ENCODE measurements at regions not wholly inside any gene's neighbourhood (a gene's known extent, or its start where the extent isn't known, plus 50 kb on each side); places are given as distances from the start of the nearest gene placed in this dataset.

DNA sequence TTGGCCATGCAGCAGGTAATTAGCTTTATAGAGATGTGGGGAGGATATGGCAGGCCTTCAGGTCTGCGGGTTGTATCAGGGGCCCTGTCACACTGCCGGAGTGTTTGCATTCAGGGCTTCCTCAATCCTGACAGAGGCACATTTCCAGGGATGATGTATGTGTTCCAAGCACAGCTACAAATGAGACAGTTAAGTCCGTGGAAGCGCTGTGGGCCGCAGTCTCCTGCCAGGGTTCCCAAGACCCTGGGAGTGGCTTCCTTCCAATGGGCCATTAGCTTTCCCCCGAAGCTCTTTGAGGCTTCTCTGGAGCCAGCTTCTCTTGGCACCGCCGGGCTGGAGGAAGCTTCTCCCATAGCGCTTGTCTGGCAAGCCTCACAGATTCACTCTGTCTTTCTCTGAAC, 1524.7 kb upstream of the TMEM132C start:
- no peak for DNase-seq

DNA sequence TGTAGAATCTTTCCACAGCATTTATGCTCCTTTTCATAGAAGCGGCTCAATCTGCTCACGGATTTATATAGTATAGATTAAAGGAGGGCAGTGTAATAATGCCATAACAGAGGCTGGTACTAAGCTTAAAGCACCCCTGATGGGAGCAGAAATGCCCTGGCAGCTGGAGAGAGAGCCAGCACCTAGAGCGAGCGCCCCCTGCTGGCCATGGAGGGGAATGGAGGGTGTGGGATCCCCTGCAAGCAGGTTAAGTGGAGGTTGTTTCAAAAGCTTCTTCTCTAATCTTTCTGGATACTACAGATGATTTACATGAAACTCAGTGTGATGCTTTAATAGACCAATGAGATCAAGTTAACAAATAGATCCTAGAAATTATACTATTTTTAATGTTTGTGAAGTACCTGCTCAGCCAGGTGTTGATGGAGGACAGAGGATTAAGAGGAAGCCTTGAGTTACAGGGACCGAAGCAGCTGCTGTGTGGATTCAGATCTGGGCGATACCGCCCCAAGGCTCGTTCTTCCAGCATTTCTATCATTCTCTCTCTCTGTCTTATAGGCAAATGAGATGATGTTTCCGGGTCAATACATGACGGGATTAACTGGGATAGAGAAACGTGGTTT, 1519.3 kb upstream of the TMEM132C start:
- peak; percentile 57 for DNase-seq

DNA sequence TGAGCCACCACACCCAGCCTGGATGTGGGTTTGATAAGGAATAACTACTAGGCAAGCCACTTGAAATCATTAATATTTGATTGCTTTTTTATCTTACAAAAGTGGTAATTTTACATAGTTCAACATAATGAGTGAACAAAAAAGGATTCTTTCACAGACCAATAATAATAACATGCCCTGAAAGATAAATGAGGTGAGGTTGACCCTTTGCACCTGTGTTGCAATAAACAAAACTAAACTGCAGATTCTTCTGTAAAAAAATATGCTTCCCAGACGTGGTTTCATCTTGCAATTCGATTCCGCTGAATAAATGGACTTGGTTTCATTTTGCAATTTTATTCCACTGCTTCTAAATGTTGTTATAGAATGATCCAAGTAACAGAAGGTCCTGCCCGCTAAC, 1514.9 kb upstream of the TMEM132C start:
- no peak for DNase-seq

DNA sequence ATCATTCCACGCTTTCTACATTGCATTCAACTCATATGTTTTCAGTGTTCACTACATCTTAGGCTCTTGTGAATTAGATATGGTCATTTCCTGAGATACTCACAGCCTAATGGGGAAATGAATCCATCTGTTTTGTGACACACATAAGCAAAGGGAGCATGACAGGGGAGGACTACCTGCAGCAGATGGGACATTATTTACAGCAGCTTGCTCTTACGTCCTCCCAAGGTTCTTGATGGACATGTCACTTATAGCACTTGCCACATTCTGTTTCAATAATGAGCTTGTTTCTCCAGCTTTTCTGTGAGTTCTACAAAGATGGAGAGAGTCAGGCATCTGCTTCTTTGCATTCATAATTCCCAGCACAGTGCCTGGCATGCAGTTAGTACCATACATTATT, 1509.6 kb upstream of the TMEM132C start:
- DNase-seq = no peak

DNA sequence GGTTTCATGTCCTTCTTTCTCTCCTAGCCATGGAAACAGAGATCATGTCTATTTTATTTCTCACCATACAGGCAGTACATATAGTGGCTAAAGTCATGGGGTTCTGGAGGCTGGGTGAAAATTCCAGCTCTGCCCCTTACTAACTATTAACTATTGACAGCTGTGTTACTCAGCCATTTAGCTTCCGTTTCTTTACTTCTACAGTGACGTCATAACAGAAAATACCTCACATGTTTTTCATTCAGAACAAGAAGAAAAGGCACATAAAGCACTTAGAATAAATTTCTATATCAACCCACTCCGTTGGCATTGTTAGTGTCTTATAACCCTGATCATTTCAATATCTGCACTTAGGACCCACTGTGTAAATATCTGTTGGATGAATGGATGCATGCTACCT, 1506.9 kb upstream of the TMEM132C start:
- DNase-seq = no peak

DNA sequence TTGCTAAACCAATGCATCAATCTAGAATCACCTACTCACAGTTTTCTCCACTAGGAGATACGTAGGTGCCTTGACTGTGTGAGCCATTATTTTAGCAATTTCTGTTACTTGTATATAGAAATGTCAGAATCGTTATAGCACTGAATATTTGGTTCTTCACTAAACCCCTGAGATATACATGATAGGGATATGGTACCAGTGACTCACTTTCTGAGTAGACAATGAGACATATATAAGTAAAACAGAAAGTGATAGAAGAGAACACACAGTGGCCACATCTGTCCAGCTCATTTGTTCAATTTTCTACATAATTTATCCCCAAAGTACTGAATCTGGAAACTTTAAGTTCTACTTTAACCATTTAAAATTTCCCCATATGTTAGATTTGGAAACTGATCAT, 1505.5 kb upstream of the TMEM132C start:
- DNase-seq = no peak

DNA sequence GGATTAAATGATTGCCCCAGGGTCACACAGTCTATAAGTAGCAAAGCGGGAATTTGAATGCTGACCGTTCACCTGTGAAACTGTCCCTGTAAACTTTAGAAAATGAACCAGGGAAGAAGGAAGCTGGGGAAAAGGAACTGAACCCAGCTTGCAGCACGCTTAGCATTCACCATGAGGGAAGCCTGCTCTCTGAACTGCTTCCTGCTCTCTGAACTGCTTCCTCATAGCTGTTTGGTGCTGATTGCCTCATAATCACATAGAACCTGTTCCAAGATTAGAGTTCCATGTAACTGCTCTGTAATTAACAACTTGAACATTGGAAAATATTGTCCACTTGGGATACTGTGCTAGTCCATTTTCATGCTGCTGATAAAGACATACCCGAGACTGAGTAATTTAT, 1504.8 kb upstream of the TMEM132C start:
- DNase-seq = no peak

DNA sequence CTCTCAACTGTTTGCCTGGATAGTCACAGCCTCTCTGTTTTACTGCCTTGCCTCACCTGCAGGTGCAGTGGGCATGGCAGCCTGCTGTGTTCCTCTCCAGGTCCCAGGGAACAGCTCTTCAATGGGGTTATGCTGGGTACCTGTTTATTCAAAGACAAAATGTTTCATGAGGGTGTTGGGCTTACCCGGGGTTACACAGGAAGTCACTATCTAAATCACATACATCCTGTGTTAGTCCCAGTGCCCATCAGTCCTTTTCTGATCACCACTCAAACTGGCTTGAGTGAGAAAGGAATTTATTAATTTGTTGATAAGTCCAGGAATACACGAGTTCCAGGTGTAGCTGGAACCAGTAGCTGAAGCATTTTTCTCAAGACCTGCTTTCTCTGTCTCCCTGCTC, 1503.6 kb upstream of the TMEM132C start:
- no peak for DNase-seq

DNA sequence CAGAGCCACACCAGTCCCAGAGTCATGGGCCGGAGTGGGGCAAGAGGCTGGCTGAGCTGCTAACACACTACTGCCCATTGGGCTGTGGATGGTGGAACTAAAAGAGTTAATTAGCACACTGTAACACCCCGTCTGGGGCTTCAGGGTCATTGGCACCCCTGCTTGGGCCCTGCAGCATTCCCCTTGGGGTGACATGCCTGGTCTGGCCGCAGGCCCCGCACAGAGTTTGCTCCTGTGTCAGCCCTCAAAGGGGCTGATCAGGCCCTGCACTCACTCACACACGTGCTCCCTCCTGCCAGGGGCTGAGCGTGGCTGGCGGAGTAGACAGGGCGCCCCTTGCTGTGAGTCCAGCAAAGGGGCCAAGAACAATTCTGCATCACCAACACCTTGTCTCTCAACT, 1499.6 kb upstream of the TMEM132C start:
- no peak for DNase-seq

DNA sequence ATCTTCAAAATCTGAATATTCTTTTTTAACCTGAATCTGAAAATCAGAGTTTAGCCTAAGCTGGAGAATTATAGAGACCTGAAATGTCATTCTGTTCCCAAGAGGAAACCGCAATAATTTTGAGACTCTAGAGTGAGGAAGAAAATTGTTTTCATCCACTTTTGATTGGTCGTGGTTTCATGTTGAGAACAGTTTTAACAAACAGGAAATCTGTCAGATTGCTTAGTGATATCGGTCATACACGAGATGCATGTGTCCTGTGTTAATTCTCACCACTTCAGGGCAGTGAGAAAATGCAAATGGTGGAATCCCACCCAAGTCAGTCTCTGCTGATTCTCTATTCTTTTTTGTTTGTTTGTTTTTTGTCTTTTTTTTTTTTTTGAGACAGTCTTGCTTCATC, 1498.5 kb upstream of the TMEM132C start:
- no peak for DNase-seq

DNA sequence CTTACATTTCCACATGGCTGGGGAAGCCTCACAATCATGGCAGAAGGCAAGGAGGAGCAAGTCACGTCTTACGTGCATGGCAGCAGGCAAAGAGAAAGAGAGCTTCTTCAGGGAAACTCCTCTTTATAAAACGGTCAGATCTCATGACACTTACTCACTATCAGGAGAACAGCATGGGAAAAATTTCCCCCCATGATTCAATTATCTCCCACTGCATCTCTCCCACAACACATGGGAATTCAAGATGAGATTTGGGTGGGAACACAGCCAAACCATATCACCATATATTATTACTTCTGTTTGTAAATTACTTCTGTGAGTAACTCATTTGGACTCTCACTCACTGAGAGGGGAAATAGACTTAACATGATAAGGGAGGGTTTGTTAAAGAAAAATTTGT, 1496.8 kb upstream of the TMEM132C start:
- no peak for DNase-seq

DNA sequence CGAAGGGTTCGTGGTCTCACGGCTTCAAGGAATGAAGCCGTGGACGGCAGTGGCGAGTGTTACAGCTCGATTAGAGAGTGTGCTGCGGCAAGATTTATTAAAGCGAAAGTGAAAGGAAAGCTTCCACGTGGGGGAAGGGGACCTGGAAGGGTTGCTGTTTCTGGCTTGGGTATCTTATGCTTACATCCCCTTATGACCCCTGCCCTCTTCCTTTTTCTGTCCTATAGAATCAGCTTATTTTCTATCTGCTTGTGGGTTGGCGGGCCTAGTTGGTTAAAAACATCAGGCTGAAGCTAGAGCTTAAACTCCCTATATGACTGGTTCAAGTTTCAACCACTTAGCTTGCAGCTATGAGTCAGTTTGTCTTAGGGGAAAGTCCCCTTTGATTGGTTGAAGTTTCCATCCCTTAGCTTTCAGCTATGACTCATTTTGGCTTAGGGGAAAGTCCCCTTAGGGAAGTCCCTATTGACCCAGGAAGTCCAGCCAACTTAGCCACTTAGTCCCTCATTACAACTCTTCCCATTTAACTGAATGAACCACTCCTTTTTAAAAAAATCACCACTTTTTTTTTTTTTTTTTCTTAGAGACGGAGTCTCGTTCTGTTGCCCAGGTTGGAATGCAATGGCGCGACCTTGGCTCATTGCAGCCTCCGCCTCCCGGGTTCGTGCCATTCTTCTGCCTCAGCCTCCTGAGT, 1494.7 kb upstream of the TMEM132C start:
- DNase-seq = peak; percentile 49

DNA sequence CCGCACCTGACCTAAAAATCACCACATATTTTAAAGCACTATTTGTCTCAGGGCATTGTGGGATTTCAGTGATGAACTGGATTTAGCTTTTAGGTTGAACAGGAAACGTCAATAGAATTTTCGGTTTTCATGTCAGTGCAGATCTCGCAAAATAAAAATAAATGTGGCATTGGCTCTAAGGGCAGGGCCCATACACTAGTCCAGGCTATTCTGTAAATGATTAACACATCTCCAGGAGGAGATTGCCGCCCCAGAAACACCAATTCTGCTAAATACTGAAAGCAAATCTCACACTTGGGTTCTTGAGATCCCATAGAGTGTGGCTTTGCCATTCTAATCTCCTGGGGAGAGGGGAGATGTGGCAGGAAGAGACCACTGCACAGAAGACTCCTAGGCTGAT, 1494.0 kb upstream of the TMEM132C start:
- no peak for DNase-seq

DNA sequence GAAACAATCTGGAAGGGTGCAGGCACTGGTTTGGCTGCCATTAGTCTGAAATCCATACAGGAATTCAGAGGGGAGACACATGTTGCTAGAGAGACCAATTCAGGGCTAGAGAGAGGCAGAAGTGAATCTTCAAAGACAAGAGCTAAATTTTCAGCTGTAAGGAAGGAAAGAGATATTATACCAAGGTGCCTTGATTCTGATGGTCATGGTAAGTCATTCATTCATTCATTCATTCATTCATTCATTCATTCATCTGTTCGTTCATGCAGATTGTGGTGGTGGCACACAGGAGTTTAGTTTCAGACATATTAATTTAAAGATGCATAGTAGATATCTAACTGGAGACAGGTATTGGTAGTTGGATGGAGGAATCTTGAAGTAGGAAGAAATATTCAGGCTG, 1493.5 kb upstream of the TMEM132C start:
- no peak for DNase-seq

DNA sequence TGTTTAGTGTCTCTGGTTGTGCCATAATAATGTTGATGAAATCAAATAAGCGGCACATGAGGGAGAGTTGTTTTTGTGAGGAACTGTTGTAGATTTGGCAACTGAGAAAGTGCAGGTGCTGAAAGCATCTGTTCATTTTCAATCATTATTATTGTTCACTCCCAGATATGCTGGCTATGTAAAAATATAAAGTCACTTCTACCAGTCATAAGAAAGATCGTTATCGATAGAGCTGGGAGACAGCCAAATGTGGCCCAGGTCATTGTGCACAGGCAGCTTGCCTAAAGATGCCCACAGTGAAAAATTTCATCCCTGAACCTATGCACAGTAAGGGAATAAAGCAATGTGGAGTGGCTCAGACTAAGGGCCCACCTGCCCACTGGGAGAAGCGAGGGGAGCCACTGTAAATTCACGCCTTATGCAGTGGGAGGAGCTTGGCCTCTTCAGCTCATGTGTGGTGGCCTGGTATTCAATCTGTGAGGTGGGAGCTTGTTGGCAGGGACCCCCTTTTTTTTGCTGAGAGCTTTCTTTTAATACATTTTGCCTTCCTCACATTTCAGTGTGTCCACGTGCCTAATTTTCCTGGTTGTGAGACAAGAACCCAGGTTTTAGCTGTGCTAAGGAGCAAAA, 1490.8 kb upstream of the TMEM132C start:
- DNase-seq = no peak

DNA sequence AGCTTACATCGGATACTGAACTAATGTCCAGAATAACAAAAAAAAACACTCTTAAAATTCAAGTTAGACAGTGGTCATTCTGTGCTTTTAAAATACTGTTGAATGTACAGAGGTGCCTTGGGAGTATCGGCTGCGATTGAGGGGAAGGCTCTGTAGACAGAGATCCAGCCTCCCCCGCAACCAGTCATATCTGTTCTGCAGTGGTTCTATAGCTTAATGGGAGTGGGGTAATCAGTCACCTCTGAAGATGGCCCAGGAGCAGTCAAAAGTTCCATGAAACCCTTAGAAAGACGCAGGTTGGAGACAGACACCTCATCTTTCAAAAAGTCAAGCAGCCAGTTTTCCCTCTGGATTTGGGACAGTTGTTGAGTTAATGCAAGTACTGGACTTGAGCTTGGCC, 1486.6 kb upstream of the TMEM132C start:
- no peak for DNase-seq

DNA sequence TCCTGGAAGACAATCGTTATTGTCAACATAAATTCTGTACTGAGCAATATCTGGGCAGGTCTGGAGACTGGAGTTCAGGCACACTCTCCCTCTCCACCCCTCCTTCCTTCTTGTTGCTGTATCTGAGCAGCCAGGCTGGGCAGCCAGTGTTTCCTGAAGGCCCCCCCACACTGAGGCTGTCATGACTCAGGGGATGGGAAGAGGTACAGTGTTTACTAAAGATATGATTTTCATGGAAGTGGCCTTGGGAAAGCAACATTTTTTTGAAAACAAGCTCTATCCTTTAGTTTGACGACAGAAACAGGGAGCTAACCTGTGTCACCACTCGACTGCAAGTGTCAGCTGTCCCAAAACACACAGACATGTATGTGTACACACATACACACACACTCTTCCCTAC, 1485.4 kb upstream of the TMEM132C start:
- DNase-seq = no peak

DNA sequence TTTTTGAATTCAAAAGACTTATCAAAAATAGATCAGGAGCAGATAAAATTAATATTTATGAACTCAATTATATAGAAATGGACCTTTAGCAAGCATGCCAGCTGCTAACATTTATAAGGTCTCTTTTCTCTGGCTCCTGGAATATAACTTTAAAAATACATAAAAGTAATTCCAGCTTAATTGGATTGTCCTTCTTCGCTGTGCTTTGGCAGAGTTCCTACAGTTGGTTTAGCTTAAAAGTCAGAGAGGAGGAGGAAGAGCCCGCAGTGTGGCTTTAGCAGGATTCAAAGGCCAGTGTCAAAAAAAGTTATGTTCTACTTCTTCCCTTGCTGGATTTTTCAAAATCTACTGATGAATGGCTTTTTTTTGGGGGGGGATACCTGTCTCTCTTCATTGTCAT, 1484.9 kb upstream of the TMEM132C start:
- no peak for DNase-seq

DNA sequence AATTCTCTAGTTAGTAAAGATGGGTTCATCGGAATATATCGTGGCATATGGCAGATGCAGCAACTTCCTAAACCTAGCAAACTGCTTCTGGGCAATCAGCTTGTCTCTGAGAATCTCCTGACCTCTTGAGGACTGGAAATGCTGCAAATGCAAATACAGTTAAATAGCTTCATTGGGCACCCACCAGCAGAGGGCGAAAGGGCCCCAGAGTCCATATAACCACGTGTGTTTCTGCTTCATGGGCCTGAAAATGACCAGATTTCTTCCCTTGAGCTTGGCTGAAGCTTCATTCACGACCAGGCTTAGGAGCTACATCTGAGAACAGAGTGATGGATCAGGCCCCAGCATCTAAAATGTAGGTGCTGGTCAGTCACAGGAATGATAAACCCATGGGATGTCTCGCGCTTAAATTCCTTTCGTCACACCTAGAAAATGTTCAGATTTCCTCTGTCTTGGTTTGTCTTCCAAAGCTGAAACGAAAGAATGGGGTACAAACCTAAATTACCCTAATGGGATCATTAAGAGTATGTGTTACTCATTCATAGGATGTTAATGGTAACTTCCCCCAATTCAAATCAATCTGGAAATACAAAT, 1482.5 kb upstream of the TMEM132C start:
- peak; percentile 22 for DNase-seq

DNA sequence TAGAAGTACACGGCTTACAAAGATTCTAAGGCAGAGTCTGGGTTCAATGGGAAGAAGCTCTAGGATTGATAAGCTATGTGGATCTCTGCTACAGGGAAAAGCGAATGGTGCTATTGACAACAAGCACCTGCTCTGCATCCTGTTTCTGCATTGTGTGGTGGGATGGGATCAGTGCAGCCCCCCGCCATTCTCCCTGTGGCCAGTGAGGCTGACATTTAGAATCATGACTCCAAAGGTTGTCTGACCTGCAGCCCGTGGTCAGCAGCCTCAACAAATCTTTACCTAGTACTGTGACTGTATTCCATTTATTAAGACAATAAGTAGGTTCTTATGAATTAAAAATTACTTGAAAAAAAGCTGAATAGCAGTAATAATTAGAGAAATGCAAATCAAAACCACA, 1477.0 kb upstream of the TMEM132C start:
- no peak for DNase-seq

DNA sequence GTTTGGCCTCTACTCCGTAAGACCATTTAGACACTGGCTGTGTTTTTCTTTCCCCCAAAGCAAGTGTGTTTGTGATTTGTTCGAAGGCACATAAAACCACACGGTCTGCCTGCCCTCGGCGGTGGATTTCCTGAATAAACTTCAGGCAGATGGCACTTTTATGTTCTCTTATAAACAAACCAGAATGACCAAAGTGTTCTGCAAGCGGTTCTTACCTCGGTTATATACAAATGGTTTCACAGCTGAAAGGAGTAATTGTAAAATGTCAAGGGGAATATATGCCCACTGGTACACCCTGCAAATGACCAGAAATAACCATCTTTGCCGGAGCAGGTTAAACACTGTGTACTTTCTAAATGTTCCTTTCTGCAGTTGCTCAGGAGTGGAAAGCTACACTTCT, 1475.8 kb upstream of the TMEM132C start:
- no peak for DNase-seq

DNA sequence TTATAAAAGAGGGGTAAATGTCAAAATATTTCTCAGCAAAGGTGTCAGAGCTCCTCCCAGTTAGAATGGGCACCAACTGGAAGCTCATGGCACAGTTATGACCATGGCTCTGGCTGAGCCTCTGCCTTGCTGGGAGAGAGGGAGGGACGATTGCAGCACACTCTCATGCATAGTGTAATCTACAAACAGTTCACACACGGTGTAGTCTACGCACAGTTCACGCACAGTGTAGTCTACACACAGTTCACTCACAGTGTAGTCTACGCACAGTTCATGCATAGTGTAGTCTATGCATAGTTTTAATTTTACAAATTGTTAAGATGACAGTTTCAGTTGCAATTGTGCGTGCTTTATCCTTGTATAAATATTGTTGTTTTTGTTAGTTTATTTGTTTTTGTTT, 1474.6 kb upstream of the TMEM132C start:
- no peak for DNase-seq

DNA sequence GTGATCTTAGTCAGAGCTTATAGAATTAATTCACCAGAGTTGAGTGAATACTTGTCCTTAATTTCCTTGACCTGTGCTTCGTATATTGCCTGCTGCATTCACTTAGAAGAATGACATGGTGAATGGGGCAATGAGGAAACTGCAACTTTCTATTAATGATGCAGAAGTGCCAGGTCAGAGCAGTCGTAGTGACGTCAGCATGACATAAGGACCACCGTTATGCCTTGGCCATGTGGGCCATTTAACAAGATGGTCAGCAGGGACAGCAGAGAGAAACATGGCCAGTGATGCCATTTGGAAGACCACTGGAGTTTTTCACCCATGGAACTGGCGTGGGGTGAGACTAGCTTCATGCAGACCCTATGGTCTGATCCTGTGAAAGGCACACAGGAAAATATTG, 1469.4 kb upstream of the TMEM132C start:
- no peak for DNase-seq

DNA sequence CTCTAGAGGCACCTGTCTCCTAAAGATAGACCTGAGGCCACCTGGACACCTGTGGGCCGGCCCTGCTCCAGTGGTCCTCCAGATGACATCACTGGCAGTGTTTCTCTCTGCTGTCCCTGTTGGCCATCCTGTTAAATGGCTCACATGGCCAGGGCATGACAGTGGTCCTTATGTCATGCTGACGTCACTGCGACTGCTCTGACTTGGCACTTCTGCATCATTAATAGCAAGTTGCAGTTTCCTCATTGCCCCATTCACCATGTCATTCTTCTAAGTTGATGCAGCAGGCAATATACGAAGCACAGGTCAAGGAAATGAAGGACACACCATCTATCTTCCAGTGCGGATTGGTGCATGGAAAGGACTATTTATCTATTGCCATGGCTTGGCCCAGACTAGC, 1468.5 kb upstream of the TMEM132C start:
- DNase-seq = no peak
